ENCODE measurements at regions not wholly inside any gene's neighbourhood (a gene's known extent, or its start where the extent isn't known, plus 50 kb on each side); places are given as distances from the start of the nearest gene placed in this dataset.

- no peak overlapping the region for H4K8ac ChIP-seq (ENCODE audit: low read depth, low read length)
- H3K14ac ChIP-seq (ENCODE audit: low read length), result no peak overlapping the region
- no peak overlapping the region for H4K91ac ChIP-seq (ENCODE audit: low read depth, low read length, poor library complexity)
- no peaks in the 10 kb centered on the region for H3K9me3 ChIP-seq (replicated peaks in 1 of 2; ENCODE audit: control insufficient read depth in 2 of 2, insufficient read depth in 1 of 2, low read depth in 1 of 2, low read length in 2 of 2)
- H3K4ac ChIP-seq (ENCODE audit: low read length), result no peak overlapping the region
- H2AFZ ChIP-seq (ENCODE audit: low read length), result no peak overlapping the region
- no peaks in the 10 kb centered on the region for H3K79me1 ChIP-seq (ENCODE audit: low read depth, low read length)
- no peak overlapping the region for H2BK5ac ChIP-seq (ENCODE audit: low read length)
- no peak overlapping the region for H2BK12ac ChIP-seq (ENCODE audit: low read length)
- no peak overlapping the region for H2AK5ac ChIP-seq (ENCODE audit: low read depth, low read length)
- H2BK120ac ChIP-seq (ENCODE audit: low read depth, low read length), result no peak overlapping the region
- no peak overlapping the region for H3K23ac ChIP-seq (ENCODE audit: low read depth, low read length, poor library complexity)
- no peak overlapping the region for H3K18ac ChIP-seq (ENCODE audit: low read length)
- no peak overlapping the region for H2BK15ac ChIP-seq (ENCODE audit: low read length)
- H3K9ac ChIP-seq (ENCODE audit: low read depth, low read length, poor library complexity), result no peak overlapping the region
- no peaks in the 10 kb centered on the region for H3K4me1 ChIP-seq (ENCODE audit: control insufficient read depth in 2 of 2, insufficient read depth in 1 of 2, low read depth in 1 of 2, low read length in 2 of 2)
- no peak for DNase-seq (ENCODE audit: low spot score)
- H3K4me3 ChIP-seq (ENCODE audit: low read length in 2 of 2), result no peak overlapping the region
- no peak overlapping the region for H3K27ac ChIP-seq (replicated peaks; ENCODE audit: low read length)
- H3K36me3 ChIP-seq (replicated peaks in 1 of 2; ENCODE audit: control insufficient read depth in 2 of 2, insufficient read depth in 2 of 2, low read length in 2 of 2), result no peaks in the 10 kb centered on the region
- H3K4me2 ChIP-seq (ENCODE audit: insufficient read depth, low read length, poor library complexity, severe bottlenecking), result no peak overlapping the region
- H3K27me3 ChIP-seq (ENCODE audit: control insufficient read depth in 3 of 3, insufficient read depth in 3 of 3, low read depth in 1 of 3, low read length in 3 of 3), result no peaks in the 10 kb centered on the region
Observed at GRCh38 chrY:16480031-16480430, 1400.0 kb downstream of the CDY2B start.

GRCh38 chrY:16474053-16474452 lies 1406.0 kb downstream of the CDY2B start:
- no peak overlapping the region for H3K4ac ChIP-seq (ENCODE audit: low read length)
- H3K4me1 ChIP-seq (ENCODE audit: control insufficient read depth in 2 of 2, insufficient read depth in 1 of 2, low read depth in 1 of 2, low read length in 2 of 2), result no peaks in the 10 kb centered on the region
- H2AK5ac ChIP-seq (ENCODE audit: low read depth, low read length), result no peak overlapping the region
- H3K4me2 ChIP-seq (ENCODE audit: insufficient read depth, low read length, poor library complexity, severe bottlenecking), result no peak overlapping the region
- no peak overlapping the region for H3K23ac ChIP-seq (ENCODE audit: low read depth, low read length, poor library complexity)
- H2BK12ac ChIP-seq (ENCODE audit: low read length), result no peak overlapping the region
- no peak overlapping the region for H2BK15ac ChIP-seq (ENCODE audit: low read length)
- H4K91ac ChIP-seq (ENCODE audit: low read depth, low read length, poor library complexity), result no peak overlapping the region
- no peak for DNase-seq (ENCODE audit: low spot score)
- no peak overlapping the region for H2BK120ac ChIP-seq (ENCODE audit: low read depth, low read length)
- H3K4me3 ChIP-seq (ENCODE audit: low read length in 2 of 2), result no peak overlapping the region
- no peaks in the 10 kb centered on the region for H3K9me3 ChIP-seq (replicated peaks in 1 of 2; ENCODE audit: control insufficient read depth in 2 of 2, insufficient read depth in 1 of 2, low read depth in 1 of 2, low read length in 2 of 2)
- no peak overlapping the region for H3K18ac ChIP-seq (ENCODE audit: low read length)
- H3K79me1 ChIP-seq (ENCODE audit: low read depth, low read length), result no peaks in the 10 kb centered on the region
- no peak overlapping the region for H2BK5ac ChIP-seq (ENCODE audit: low read length)
- no peaks in the 10 kb centered on the region for H3K36me3 ChIP-seq (replicated peaks in 1 of 2; ENCODE audit: control insufficient read depth in 2 of 2, insufficient read depth in 2 of 2, low read length in 2 of 2)
- H3K14ac ChIP-seq (ENCODE audit: low read length), result no peak overlapping the region
- no peak overlapping the region for H3K27ac ChIP-seq (replicated peaks; ENCODE audit: low read length)
- no peaks in the 10 kb centered on the region for H3K27me3 ChIP-seq (ENCODE audit: control insufficient read depth in 3 of 3, insufficient read depth in 3 of 3, low read depth in 1 of 3, low read length in 3 of 3)
- H3K9ac ChIP-seq (ENCODE audit: low read depth, low read length, poor library complexity), result no peak overlapping the region
- no peak overlapping the region for H4K8ac ChIP-seq (ENCODE audit: low read depth, low read length)
- H2AFZ ChIP-seq (ENCODE audit: low read length), result no peak overlapping the region
- WGBS, 2 donors (ENCODE audit: extremely low coverage in 2 of 2, insufficient read length in 2 of 2, insufficient replicate concordance in 1 of 2), result no CpG with 5 or more reads among the region's 2 CpGs

- Histone ChIP-seq H3K18ac (ENCODE audit: low read length) (no peak overlapping the region), H3K79me1 (ENCODE audit: low read depth, low read length) (no peaks in the 10 kb centered on the region), H2AFZ (ENCODE audit: low read length) (no peak overlapping the region), H3K14ac (ENCODE audit: low read length) (no peak overlapping the region), H3K36me3 (replicated peaks in 1 of 2; ENCODE audit: control insufficient read depth in 2 of 2, insufficient read depth in 2 of 2, low read length in 2 of 2) (no peaks in the 10 kb centered on the region), H2BK120ac (ENCODE audit: low read depth, low read length) (no peak overlapping the region), H2BK5ac (ENCODE audit: low read length) (no peak overlapping the region), H4K8ac (ENCODE audit: low read depth, low read length) (no peak overlapping the region), H4K91ac (ENCODE audit: low read depth, low read length, poor library complexity) (no peak overlapping the region), H2AK5ac (ENCODE audit: low read depth, low read length) (no peak overlapping the region), H3K27me3 (ENCODE audit: control insufficient read depth in 3 of 3, insufficient read depth in 3 of 3, low read depth in 1 of 3, low read length in 3 of 3) (no peaks in the 10 kb centered on the region), H3K4me1 (ENCODE audit: control insufficient read depth in 2 of 2, insufficient read depth in 1 of 2, low read depth in 1 of 2, low read length in 2 of 2) (no peaks in the 10 kb centered on the region), H3K9me3 (replicated peaks in 1 of 2; ENCODE audit: control insufficient read depth in 2 of 2, insufficient read depth in 1 of 2, low read depth in 1 of 2, low read length in 2 of 2) (no peaks in the 10 kb centered on the region), H3K4me3 (ENCODE audit: low read length in 2 of 2) (no peak overlapping the region), H3K4ac (ENCODE audit: low read length) (no peak overlapping the region), H3K4me2 (ENCODE audit: insufficient read depth, low read length, poor library complexity, severe bottlenecking) (no peak overlapping the region), H2BK12ac (ENCODE audit: low read length) (no peak overlapping the region), H3K27ac (replicated peaks; ENCODE audit: low read length) (no peak overlapping the region), H3K23ac (ENCODE audit: low read depth, low read length, poor library complexity) (no peak overlapping the region), H2BK15ac (ENCODE audit: low read length) (no peak overlapping the region), H3K9ac (ENCODE audit: low read depth, low read length, poor library complexity) (no peak overlapping the region)
- WGBS, 2 donors (ENCODE audit: extremely low coverage in 2 of 2, insufficient read length in 2 of 2, insufficient replicate concordance in 1 of 2), result no CpG with 5 or more reads among the region's 2 CpGs
- no peak for DNase-seq (ENCODE audit: low spot score)
Observed at GRCh38 chrY:16454799-16455198, 1425.2 kb downstream of the CDY2B start.

GRCh38 chrY:16446152-16446551 lies 1433.9 kb downstream of the CDY2B start:
- H3K27ac ChIP-seq (replicated peaks; ENCODE audit: low read length), result no peak overlapping the region
- no peak overlapping the region for H3K4me2 ChIP-seq (ENCODE audit: insufficient read depth, low read length, poor library complexity, severe bottlenecking)
- no peak overlapping the region for H2AFZ ChIP-seq (ENCODE audit: low read length)
- no peaks in the 10 kb centered on the region for H3K79me1 ChIP-seq (ENCODE audit: low read depth, low read length)
- no peak for DNase-seq (ENCODE audit: low spot score)
- H3K18ac ChIP-seq (ENCODE audit: low read length), result no peak overlapping the region
- H2BK12ac ChIP-seq (ENCODE audit: low read length), result no peak overlapping the region
- no peaks in the 10 kb centered on the region for H3K27me3 ChIP-seq (ENCODE audit: control insufficient read depth in 3 of 3, insufficient read depth in 3 of 3, low read depth in 1 of 3, low read length in 3 of 3)
- no peak overlapping the region for H3K4ac ChIP-seq (ENCODE audit: low read length)
- no peak overlapping the region for H2BK120ac ChIP-seq (ENCODE audit: low read depth, low read length)
- H3K9me3 ChIP-seq (replicated peaks in 1 of 2; ENCODE audit: control insufficient read depth in 2 of 2, insufficient read depth in 1 of 2, low read depth in 1 of 2, low read length in 2 of 2), result no peaks in the 10 kb centered on the region
- H2BK15ac ChIP-seq (ENCODE audit: low read length), result no peak overlapping the region
- no peak overlapping the region for H4K8ac ChIP-seq (ENCODE audit: low read depth, low read length)
- WGBS, 2 donors (ENCODE audit: extremely low coverage in 2 of 2, insufficient read length in 2 of 2, insufficient replicate concordance in 1 of 2), result no CpG with 5 or more reads among the region's 2 CpGs
- H3K36me3 ChIP-seq (replicated peaks in 1 of 2; ENCODE audit: control insufficient read depth in 2 of 2, insufficient read depth in 2 of 2, low read length in 2 of 2), result no peaks in the 10 kb centered on the region
- H3K4me3 ChIP-seq (ENCODE audit: low read length in 2 of 2), result no peak overlapping the region
- H2BK5ac ChIP-seq (ENCODE audit: low read length), result no peak overlapping the region
- no peaks in the 10 kb centered on the region for H3K4me1 ChIP-seq (ENCODE audit: control insufficient read depth in 2 of 2, insufficient read depth in 1 of 2, low read depth in 1 of 2, low read length in 2 of 2)
- H3K9ac ChIP-seq (ENCODE audit: low read depth, low read length, poor library complexity), result no peak overlapping the region
- H3K23ac ChIP-seq (ENCODE audit: low read depth, low read length, poor library complexity), result no peak overlapping the region
- no peak overlapping the region for H3K14ac ChIP-seq (ENCODE audit: low read length)
- H4K91ac ChIP-seq (ENCODE audit: low read depth, low read length, poor library complexity), result no peak overlapping the region
- no peak overlapping the region for H2AK5ac ChIP-seq (ENCODE audit: low read depth, low read length)

All from neuronal stem cell (in vitro differentiated cells).